ENCODE measurements at regions not wholly inside any gene's neighbourhood (a gene's known extent, or its start where the extent isn't known, plus 50 kb on each side); places are given as distances from the start of the nearest gene placed in this dataset.
A peak's percentile ranks its signal among the peaks of the same experiment; 100 is the strongest.
"Not testable (repeated sequence)": the region's sequence is repeated elsewhere in the genome, so short reads cannot be mapped to it uniquely, and the experiment has no call there.

DNA sequence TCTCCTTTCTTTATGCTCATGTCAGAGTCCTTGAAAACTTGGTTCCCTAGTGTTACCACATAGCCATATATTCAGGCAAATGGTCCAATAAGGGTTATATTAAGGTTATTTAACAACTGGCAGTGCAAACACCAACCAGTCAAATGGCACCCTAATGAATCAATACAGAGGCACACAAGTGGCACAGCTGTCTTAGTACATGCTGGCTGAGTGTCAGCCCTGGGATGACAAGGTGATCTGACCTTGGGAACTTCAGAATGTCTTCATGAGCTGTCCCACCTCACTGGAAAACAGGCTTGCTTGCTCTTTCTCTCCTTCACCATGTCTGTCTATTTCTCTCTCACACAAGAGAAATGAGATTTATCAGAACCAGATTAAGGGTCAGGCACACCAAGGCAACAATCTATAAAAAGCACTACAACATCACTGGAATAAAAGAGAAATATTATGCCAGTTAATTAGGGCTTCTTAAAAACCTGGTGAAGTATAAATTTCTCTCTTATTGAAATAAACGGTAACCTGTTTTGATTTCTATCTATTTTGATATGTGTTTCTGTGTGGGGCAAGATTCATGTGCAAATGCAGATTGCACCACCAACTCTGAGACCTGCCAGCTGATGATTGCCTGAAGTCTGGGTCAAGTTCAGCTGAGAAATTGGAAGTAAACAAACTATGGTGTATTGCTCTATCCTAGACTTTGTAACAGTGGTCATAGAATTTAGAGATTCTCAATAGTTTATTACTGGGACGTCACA, 140.7 kb downstream of the SREK1 start:
- ChIA-PET POLR2A (ENCODE audit: partially characterized antibody) (no interaction called here), CTCF (ENCODE audit: partially characterized antibody) (interaction anchor here (1.3 kb wide), 1 partner anchor 23 kb away, joined by 4 read pairs; no protein-coding TSS in a partner anchor)
- no peak for DNase-seq
- no peak overlapping the region for H3K27ac ChIP-seq (ENCODE audit: low read depth, low read length)
- H3K4me1 Mint-ChIP-seq, result no peaks in the 10 kb centered on the region
- no peaks in the 10 kb centered on the region for H3K27me3 ChIP-seq (ENCODE audit: insufficient read depth, low read length)
- no peak overlapping the region for H3K27ac Mint-ChIP-seq
- peaks cover 0 to 3% (median 0%) of the 10 kb centered on the region in 8 donors for H3K9me3 Mint-ChIP-seq
- H3K4me1 ChIP-seq (ENCODE audit: insufficient read depth, low read length), result no peaks in the 10 kb centered on the region
- no peaks in the 10 kb centered on the region for H3K36me3 Mint-ChIP-seq
- H3K36me3 ChIP-seq (ENCODE audit: insufficient read depth, low read length), result no peaks in the 10 kb centered on the region
- no peaks in the 10 kb centered on the region for H3K9me3 ChIP-seq (ENCODE audit: control insufficient read depth in 1 of 2, low read length in 2 of 2)
- intact Hi-C loops (cut with micrococcal nuclease), result no loop called here
- H3K4me3 ChIP-seq (ENCODE audit: low read length in 2 of 2), result no peak overlapping the region
- H3K27me3 Mint-ChIP-seq, result peaks cover 0 to 3% of the 10 kb centered on the region in 2 donors
- H3K4me3 Mint-ChIP-seq, result no peak overlapping the region

- Histone ChIP-seq H3K36me3 (ENCODE audit: insufficient read depth, low read length) (no peaks in the 10 kb centered on the region), H3K4me3 (ENCODE audit: low read length in 2 of 2) (no peak overlapping the region), H3K9me3 (ENCODE audit: control insufficient read depth in 1 of 2, low read length in 2 of 2) (no peaks in the 10 kb centered on the region), H3K27me3 (ENCODE audit: insufficient read depth, low read length) (no peaks in the 10 kb centered on the region), H3K27ac (ENCODE audit: low read depth, low read length) (no peak overlapping the region), H3K4me1 (ENCODE audit: insufficient read depth, low read length) (no peaks in the 10 kb centered on the region)
- ChIA-PET CTCF (ENCODE audit: partially characterized antibody) (interaction anchor here (1.3 to 1.9 kb wide), 2 partner anchors 21 to 23 kb away, joined by 4 to 6 read pairs; no protein-coding TSS in a partner anchor), POLR2A (ENCODE audit: partially characterized antibody) (no interaction called here)
- peaks cover under 1 to 3% of the 10 kb centered on the region in 2 donors for H3K27me3 Mint-ChIP-seq
- no peak for DNase-seq
- intact Hi-C loops (cut with micrococcal nuclease), result no loop called here
- no peak overlapping the region for H3K27ac Mint-ChIP-seq
- no peaks in the 10 kb centered on the region for H3K4me1 Mint-ChIP-seq
- no peak overlapping the region for H3K4me3 Mint-ChIP-seq
- no peaks in the 10 kb centered on the region for H3K36me3 Mint-ChIP-seq
- peaks cover 0 to 3% (median 0%) of the 10 kb centered on the region in 8 donors for H3K9me3 Mint-ChIP-seq
Observed at GRCh38 chr5:66285343-66285922, 141.3 kb downstream of the SREK1 start.

GRCh38 chr5:66291771-66292170, 147.7 kb downstream of the SREK1 start:
- CTCF ChIA-PET (ENCODE audit: partially characterized antibody), result interaction anchor here (1.0 kb wide), 2 partner anchors 15 to 16 kb away, joined by 3 to 4 read pairs; no protein-coding TSS in a partner anchor
- H3K27ac ChIP-seq (ENCODE audit: low read depth, low read length), result no peak overlapping the region
- H3K27ac Mint-ChIP-seq, result no peak overlapping the region
- H3K4me3 Mint-ChIP-seq, result no peak overlapping the region
- H3K4me3 ChIP-seq (ENCODE audit: low read length in 2 of 2), result no peak overlapping the region
- H3K27me3 ChIP-seq (ENCODE audit: insufficient read depth, low read length), result no peaks in the 10 kb centered on the region
- intact Hi-C loops (cut with micrococcal nuclease), result no loop called here
- H3K36me3 ChIP-seq (ENCODE audit: insufficient read depth, low read length), result no peaks in the 10 kb centered on the region
- H3K9me3 ChIP-seq (ENCODE audit: control insufficient read depth in 1 of 2, low read length in 2 of 2), result no peaks in the 10 kb centered on the region
- H3K4me1 Mint-ChIP-seq, result no peaks in the 10 kb centered on the region
- peaks cover 0 to 3% (median 0%) of the 10 kb centered on the region in 8 donors for H3K9me3 Mint-ChIP-seq
- no peak for DNase-seq
- H3K36me3 Mint-ChIP-seq, result no peaks in the 10 kb centered on the region
- H3K27me3 Mint-ChIP-seq, result peaks cover 0 to 11% of the 10 kb centered on the region in 2 donors
- POLR2A ChIA-PET (ENCODE audit: partially characterized antibody), result no interaction called here
- H3K4me1 ChIP-seq (ENCODE audit: insufficient read depth, low read length), result no peaks in the 10 kb centered on the region

DNA sequence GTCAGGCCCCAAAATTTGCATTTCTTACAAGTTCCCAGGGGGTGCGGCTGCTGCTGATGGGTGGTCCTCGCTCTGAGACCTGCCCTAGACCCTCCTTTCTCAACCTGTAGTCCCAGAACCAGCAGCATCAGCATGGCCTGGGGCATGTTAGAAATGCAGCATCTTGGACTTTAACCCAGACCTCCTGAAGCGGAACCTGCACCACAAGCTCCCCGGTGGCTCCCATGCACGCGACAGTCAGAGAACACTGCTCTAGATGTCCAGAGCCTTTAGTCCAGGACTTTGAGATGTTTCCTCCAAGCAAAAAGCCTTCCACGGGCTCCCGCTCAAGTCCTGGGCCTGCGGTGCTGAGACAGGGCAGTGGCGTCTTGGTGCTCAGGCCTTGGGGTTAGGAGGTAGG, 149.8 kb downstream of the SREK1 start:
- H3K4me1 ChIP-seq (ENCODE audit: insufficient read depth, low read length); H3K27ac Mint-ChIP-seq; H3K36me3 Mint-ChIP-seq; H3K4me3 Mint-ChIP-seq; H3K4me3 ChIP-seq (ENCODE audit: low read length in 2 of 2); H3K9me3 ChIP-seq (ENCODE audit: control insufficient read depth in 1 of 2, low read length in 2 of 2); H3K27ac ChIP-seq (ENCODE audit: low read depth, low read length); intact Hi-C loops (cut with micrococcal nuclease); H3K9me3 Mint-ChIP-seq; H3K27me3 ChIP-seq (ENCODE audit: insufficient read depth, low read length); H3K4me1 Mint-ChIP-seq; DNase-seq; POLR2A ChIA-PET (ENCODE audit: partially characterized antibody); H3K36me3 ChIP-seq (ENCODE audit: insufficient read depth, low read length): not testable (repeated sequence)
- CTCF ChIA-PET (ENCODE audit: partially characterized antibody), result interaction anchor here (4.5 kb wide), 1 partner anchor 14 kb away, joined by 30 read pairs; no protein-coding TSS in a partner anchor
- H3K27me3 Mint-ChIP-seq, result peaks cover 0 to 11% of the 10 kb centered on the region in 2 donors

GRCh38 chr5:66299463-66299862, 155.4 kb downstream of the SREK1 start:
- intact Hi-C loops (cut with micrococcal nuclease), result no loop called here
- H3K4me3 ChIP-seq (ENCODE audit: low read length in 2 of 2), result no peak overlapping the region
- H3K27ac ChIP-seq (ENCODE audit: low read depth, low read length), result no peak overlapping the region
- no peaks in the 10 kb centered on the region for H3K9me3 ChIP-seq (ENCODE audit: control insufficient read depth in 1 of 2, low read length in 2 of 2)
- no peaks in the 10 kb centered on the region for H3K36me3 ChIP-seq (ENCODE audit: insufficient read depth, low read length)
- Mint-ChIP-seq H3K36me3 (no peaks in the 10 kb centered on the region), H3K27ac (no peak overlapping the region), H3K4me1 (no peaks in the 10 kb centered on the region), H3K9me3 (no peaks in the 10 kb centered on the region), H3K27me3 (peaks cover 3 to 4% of the 10 kb centered on the region in 2 donors), H3K4me3 (no peak overlapping the region)
- CTCF ChIA-PET (ENCODE audit: partially characterized antibody), result interaction anchor here (1.8 kb wide), 1 partner anchor 8 kb away, joined by 16 read pairs; no protein-coding TSS in a partner anchor
- DNase-seq, result no peak
- POLR2A ChIA-PET (ENCODE audit: partially characterized antibody), result no interaction called here
- no peaks in the 10 kb centered on the region for H3K27me3 ChIP-seq (ENCODE audit: insufficient read depth, low read length)
- H3K4me1 ChIP-seq (ENCODE audit: insufficient read depth, low read length), result no peaks in the 10 kb centered on the region

DNA sequence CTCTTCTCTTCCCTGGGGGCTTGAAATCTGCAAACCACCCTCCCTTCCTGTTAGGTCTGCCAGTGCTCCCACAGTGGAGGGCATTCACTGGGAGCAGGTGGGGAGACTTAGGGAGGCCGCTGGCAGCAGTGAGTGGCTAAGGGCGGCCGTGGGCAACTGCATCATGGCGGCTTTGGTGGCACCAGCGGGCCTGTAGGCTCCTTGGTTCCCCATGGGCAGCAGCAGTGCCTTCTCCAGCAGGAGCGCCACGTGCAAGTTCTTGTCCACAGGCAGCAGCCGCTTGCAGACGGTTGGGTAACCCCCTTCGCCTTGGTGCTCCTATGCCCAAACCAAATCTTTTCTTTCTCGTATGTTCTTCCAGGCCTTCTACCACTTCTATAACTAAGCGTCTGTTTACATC, 158.2 kb downstream of the SREK1 start:
- no peaks in the 10 kb centered on the region for H3K9me3 Mint-ChIP-seq
- no peak overlapping the region for H3K4me3 Mint-ChIP-seq
- Histone ChIP-seq H3K4me3 (ENCODE audit: low read length in 2 of 2) (no peak overlapping the region), H3K4me1 (ENCODE audit: insufficient read depth, low read length) (no peaks in the 10 kb centered on the region), H3K9me3 (ENCODE audit: control insufficient read depth in 1 of 2, low read length in 2 of 2) (no peaks in the 10 kb centered on the region), H3K36me3 (ENCODE audit: insufficient read depth, low read length) (no peaks in the 10 kb centered on the region), H3K27me3 (ENCODE audit: insufficient read depth, low read length) (no peaks in the 10 kb centered on the region), H3K27ac (ENCODE audit: low read depth, low read length) (no peak overlapping the region)
- ChIA-PET POLR2A (ENCODE audit: partially characterized antibody) (no interaction called here), CTCF (ENCODE audit: partially characterized antibody) (no interaction called here)
- intact Hi-C loops (cut with micrococcal nuclease), result loop anchor here (10.0 kb wide), 1 partner anchor 1952 kb away; no protein-coding TSS in a partner anchor
- peaks cover 0 to 5% (median 1%) of the 10 kb centered on the region in 4 donors for H3K4me1 Mint-ChIP-seq
- H3K36me3 Mint-ChIP-seq, result no peaks in the 10 kb centered on the region
- H3K27me3 Mint-ChIP-seq, result peaks cover 10 to 13% of the 10 kb centered on the region in 2 donors
- DNase-seq, result no peak
- no peak overlapping the region for H3K27ac Mint-ChIP-seq

DNA sequence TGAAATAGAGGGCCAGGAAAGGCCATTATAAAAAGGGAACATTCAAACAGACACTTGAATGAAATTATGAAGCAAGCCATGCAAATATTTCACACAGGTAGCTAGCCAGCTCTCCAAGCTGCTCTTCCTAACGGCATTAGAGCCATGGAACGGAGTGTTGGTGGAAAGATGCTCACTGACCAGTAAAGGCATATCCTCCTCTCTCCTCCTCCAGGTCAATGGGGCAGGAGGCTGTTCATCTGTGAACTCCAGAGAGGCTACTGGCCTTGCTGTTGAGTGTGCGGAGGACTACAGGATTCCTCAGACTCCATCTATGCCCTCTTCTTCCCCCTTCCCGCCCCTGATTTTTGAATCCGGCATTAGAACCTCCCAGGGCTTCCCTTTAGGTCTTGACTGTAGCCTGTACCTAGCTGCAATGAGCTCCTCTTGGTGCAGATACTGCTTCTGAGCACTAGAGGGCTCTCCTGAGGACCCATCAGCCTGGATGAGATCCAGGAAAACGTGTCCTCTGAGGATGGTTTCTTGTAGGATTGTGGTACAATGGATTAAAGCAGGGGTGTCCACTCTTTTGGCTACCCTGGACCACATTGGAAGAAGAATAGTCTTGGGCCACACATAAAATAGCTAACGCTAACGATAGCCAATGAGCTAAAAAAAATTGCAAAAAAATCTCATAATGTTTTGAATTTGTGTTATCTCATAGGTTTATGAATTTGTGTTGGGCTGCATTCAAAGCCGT, 162.2 kb downstream of the SREK1 start:
- Mint-ChIP-seq H3K4me1 (peaks cover 3 to 9% (median 4%) of the 10 kb centered on the region in 4 donors), H3K4me3 (no peak overlapping the region), H3K27me3 (peaks cover 10 to 15% of the 10 kb centered on the region in 2 donors), H3K36me3 (no peaks in the 10 kb centered on the region), H3K9me3 (no peaks in the 10 kb centered on the region), H3K27ac (peak overlapping the region in 2 of 7 donors; percentile 16 to 35)
- H3K27me3 ChIP-seq (ENCODE audit: insufficient read depth, low read length), result no peaks in the 10 kb centered on the region
- intact Hi-C loops (cut with micrococcal nuclease), result loop anchor here (2.0 to 10.0 kb wide), 3 partner anchors 135 to 1949 kb away; no protein-coding TSS in a partner anchor
- no peaks in the 10 kb centered on the region for H3K36me3 ChIP-seq (ENCODE audit: insufficient read depth, low read length)
- no peak overlapping the region for H3K27ac ChIP-seq (ENCODE audit: low read depth, low read length)
- H3K4me3 ChIP-seq (ENCODE audit: low read length in 2 of 2), result no peak overlapping the region
- CTCF ChIA-PET (ENCODE audit: partially characterized antibody), result interaction anchor here (0.6 to 4.5 kb wide), 35 partner anchors 7 to 911 kb away, joined by 3 to 37 read pairs (median 4); no protein-coding TSS in a partner anchor
- peak in 4 of 5 donors; percentile 17 to 24 (median 19) for DNase-seq
- H3K4me1 ChIP-seq (ENCODE audit: insufficient read depth, low read length), result no peaks in the 10 kb centered on the region
- no peaks in the 10 kb centered on the region for H3K9me3 ChIP-seq (ENCODE audit: control insufficient read depth in 1 of 2, low read length in 2 of 2)
- POLR2A ChIA-PET (ENCODE audit: partially characterized antibody), result interaction anchor here (1.2 kb wide), 1 partner anchor 162 kb away, joined by 3 read pairs; the partner anchor contains the start of gene SREK1

Measured in CD4-positive, alpha-beta memory T cell (primary cell).